HG02623 (cell line): ENCODE measurements at regions not wholly inside any gene's neighbourhood (a gene's known extent, or its start where the extent isn't known, plus 50 kb on each side); places are given as distances from the start of the nearest gene placed in this dataset.

Experiments
- ATAC-seq: cut with Tn5 transposase; IDR thresholded peaks from one replicate; pipeline ENCODE4 v1.9.1; 2021; ENCODE audit warnings: moderate library complexity; ENCODE audit not compliant: unreplicated experiment

DNA sequence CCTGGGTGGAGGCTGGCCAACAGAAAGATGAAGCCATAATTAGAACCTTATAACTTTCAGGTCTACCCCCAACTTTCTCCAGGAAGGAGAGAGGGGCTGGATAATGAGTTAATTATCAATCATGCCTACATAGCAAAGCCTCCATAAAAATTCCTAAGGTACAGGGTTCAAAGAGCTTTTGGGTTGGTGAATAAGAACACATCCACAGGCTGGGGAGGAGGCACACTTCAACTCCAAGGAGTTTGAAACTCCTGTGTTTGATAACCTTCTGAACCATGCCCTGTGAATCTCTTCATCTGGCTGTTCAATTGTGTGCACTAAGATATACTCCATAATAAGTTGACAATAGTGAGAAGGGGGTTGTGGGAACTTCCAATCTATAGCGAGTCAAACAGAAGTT is 552.3 kb downstream of the TDRD15 start:
- ATAC-seq, result no peak

DNA sequence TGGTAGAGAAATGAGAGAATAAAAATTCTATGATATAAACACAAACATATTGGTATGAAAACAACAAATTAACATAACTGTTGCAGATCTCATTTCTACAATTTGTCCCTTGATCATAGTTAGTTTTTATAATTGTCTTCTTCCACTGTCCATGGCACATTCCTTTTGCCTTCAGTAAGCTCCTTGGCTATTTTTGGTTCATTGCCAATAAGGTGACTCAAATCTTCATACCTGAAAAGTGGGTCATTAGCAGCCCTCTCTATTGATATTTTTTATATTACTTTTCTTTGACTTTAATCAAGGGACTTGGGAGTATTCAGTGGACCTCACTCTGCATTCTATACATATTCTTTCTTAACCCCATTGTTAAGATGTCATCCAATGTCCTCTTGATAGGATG is 552.9 kb downstream of the TDRD15 start:
- ATAC-seq, result no peak

DNA sequence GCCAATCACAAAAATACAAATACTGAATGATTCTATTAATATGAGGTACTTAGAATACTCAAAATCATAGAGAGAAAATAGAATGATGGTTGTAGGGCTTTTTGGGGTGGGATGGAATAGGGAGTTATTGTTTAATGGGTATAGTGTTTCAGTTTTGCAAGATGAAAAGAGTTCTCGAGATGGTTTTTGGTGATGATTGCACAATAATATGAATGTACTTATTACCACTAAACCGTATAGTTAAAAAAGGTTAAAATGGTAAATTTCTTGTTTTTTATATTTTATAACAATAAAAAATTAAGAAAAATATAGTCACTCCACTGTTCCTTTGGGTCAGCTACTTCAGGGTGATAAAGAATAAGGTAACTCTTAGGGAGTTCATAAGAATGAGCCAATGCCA is 560.1 kb downstream of the TDRD15 start:
- ATAC-seq, result no peak

DNA sequence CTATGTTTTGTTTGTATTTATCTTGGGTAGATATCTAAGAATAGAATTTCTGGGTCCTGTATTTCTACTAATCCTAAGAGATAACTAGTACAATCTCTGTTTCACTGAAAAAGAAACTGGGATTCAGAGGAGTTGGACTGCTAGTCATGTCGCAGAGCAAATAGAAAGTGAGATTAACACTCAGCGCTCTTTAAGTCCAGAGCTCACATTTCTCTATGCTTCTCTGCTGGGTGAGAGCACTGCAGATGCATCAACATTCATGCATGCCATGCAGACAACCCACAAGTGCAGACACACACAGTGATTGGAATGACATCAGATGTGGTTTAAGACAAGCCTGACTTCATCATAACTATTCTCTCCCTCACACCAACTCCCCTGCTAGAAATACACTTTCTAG is 563.8 kb downstream of the TDRD15 start:
- ATAC-seq, result no peak

DNA sequence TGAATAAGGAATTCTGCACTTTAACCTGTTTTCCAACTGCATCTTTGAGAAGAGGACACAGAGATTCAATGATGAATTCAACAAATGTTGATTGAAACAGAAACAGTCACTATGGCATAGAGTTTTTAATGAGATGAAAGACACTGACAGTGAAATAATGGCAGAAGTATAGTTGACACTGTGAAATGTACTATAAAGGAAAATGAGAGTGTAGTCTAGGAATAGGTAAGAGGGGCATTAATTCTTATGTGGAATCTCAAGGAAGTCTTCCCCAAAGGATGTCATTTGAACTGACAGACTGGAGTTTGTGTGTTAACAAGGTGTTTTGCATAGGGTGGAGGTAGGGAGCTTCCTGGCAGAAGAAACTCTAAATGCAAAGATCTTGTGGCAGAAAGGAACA is 566.2 kb downstream of the TDRD15 start:
- ATAC-seq, result no peak

DNA sequence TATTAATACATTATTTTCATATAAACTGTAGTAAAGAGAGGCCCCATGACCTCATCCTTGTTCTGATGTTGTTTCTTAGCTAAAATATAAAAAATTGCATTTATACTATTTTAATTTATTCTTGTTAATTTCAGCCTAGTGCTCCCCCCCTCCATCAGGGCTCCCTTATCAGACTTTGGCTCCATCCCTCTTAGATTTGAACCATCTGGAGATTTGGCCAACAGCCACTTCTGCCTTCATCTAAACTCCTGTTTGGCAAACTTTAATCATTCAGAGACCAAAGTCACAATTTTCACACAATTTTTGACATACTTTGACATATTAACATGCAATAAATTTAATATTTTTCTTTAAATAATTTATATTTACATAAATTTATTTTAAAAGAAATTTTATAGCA is 569.3 kb downstream of the TDRD15 start:
- no peak for ATAC-seq

DNA sequence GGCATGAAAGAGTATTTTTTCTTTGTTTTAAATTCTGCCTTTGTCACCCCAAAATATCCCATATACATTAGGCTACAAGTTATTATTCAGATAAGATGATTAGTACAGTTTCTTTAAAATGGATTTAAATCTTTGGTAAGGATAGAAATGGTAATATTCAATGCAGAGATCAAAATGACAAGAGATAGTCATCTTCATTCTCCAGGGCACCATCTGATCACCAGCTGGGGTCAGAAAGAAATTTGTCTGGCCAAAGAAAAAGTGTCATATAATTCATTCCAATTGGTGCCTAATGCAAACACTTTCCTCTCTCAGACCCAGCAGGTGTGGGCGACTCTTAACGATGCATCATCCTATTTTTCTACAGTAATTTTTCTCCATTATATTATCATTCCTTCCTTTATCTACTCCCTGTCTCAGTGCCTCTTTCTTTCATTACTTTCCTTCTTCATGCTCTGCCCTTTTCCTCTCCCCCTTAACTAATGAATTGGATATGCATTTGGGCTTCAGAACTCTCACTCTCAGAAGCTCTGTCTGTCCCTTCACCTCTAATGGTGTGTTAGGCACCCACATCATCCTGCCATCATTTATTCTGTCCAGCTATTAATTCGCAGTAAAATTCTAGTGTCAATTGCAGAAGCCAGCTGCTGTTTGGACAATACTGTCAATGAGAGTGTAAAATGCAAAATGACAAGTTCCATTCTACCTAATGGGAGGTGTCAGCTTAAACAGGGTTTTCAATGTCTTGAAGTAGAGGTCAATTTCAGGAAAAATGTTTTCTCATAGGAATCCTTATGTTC is 570.5 kb downstream of the TDRD15 start:
- ATAC-seq, result no peak

DNA sequence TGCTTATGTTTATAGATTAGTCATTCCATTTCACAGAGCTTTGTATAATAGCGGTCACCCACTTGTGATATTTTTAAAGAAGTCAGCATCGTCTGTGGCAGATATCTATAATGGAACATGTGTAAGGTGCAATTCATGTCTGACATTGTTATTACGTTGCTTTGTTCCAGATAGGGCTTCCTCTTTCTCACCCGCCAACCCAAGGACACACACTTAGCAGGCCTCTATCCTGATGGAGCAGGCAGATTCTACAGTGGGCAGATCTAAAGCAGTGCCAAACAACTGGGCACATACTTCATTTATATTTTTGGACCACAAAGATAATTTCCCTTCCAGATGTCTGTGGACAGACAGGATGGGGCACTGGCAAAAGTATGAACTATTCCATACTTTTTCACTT is 573.1 kb downstream of the TDRD15 start:
- ATAC-seq, result no peak

DNA sequence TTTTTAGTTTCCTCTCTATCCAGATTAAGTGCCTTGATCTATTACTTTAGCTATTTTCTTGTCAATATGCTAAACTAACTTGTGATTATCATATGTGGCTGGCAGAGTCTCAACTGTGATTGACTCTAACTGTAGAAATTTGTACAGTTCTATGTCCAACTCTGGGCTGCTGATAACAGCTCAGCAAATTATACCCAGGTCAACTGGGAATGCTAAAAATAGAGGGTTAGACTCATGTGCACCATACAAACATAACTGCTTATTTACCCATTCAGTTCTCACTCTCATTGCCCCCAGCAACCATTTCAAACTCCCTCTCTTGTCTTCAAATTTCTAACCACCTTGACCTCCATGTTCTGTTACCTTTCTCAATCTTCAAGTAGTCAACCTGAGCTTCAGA is 576.9 kb downstream of the TDRD15 start:
- no peak for ATAC-seq

DNA sequence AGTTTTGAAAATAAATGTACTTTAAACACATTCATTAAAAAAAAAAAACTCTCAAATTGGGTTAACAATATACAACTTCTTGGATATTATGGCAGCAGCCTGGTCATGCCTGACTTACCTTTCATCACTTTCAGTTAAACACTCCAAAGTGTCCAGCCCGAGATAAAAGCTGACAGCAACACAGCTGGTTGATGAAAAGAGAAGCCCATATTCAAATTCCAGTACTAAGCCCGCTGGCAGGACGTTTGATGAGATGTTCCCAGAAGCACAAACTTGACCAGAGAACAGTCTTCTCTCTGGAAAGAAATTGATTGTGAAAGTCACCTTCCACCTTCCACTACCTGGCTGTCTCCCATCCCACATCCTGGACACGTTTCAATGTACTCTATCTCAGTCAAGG is 586.3 kb downstream of the TDRD15 start:
- ATAC-seq, result no peak

DNA sequence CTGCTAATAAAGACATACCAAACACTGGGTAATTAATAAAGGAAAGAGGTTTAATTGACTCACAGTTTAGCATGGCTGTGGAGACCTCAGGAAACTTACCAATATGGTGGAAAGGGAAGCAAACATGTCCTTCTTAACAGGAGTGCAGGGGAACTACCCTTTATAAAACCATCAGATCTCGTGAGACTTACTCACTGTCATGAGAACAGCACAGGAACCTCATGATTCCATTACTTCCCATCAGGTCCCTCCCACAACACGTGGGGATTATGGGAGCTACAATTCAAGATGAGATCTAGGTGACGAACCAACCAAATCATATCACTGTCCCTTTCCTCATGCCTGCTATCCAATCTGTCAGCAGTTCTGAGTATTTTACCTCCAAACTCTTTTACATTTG is 586.7 kb downstream of the TDRD15 start:
- no peak for ATAC-seq

DNA sequence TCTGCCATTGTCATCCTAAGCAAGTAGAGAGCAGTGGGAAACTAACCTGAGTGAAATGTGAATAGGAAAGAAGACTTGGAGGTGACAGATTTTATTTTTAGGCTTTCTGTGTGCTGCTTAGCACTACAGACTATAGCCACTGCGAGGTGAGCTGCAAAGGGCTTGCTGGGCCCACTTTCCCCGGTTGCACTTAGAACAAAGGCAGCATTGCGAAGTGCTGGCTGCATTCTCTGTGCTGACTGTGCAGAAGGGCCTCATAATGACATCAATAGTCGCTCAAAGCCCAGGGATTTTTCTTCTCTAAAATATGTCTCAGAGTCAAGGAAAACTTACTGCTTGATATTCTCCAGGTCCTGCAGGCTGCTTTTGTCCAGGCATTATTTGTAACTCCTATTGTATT is 592.1 kb downstream of the TDRD15 start:
- ATAC-seq, result no peak

DNA sequence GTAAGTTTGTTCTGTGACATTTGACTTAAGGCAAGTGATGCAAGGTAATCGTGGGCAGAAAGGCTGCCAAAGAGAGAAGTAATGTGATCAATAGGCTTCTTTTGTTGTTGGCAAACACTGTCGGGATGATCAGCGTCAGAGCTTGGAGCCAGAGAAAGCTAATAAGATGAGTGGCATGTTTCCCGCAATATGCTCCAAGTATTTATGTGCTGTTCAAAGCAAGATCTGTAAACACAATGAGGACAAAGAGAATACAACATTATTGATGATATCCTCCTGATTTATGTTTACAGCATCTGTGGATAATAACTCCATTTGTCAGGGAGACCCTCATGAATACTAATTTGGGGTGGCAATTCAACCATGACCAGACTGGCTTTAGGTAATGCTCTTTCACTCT is 603.3 kb downstream of the TDRD15 start:
- no peak for ATAC-seq

DNA sequence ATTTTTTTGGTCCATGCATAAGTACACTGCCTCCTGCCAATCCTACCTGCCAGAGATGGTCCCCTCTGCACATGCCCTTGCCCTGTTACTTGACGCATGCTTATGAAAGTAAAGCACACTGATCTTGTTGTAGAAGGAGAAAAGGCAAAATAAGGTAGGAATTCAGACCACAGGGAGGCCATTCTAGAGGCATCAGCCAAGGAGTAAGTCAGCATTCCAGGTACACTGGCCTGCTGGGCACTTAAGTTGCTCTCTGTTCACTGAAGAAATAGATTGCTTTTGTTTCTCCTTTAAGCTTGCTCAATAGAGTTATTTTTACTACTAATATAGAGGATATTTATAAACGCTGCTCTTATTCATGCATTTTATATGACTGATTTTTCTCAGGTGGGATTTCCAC is 604.4 kb downstream of the TDRD15 start:
- no peak for ATAC-seq

DNA sequence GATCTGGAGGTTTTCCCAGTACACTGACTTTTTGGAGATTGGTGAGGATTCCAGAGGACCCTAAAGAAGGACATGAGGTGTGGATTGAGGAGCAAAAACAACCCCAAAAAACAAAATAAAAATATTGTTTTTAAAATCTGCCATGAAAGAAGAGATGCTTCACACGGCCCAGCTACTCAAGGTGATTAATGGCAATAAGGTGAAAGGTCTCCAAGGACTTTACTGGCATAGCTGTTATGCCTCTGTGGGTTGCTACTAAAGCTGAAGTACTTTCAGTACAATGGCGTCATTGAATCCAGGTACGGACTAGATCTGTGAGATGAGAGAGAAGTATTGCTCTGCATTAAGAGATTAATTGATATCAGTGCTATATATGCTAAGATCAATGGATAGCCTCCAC is 606.4 kb downstream of the TDRD15 start:
- ATAC-seq, result no peak

DNA sequence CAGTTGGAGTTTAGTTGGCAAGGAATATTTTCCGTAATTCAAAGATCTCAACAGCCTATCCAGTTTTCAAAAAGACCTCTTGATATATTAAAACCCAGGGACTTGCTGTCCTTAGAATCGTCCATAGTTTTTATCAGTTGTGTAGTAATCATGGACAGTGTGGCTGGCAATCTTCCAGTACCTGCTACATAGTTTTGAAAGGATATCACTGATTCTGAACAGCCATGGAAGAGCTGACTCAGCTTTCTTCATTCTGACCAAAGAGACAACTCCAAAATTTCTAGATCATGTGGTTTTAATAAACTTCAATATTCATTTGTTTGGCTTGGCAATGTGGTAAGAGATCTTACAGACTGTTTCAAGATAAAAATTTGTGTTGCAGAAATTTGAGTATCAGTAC is 616.7 kb downstream of the TDRD15 start:
- no peak for ATAC-seq

DNA sequence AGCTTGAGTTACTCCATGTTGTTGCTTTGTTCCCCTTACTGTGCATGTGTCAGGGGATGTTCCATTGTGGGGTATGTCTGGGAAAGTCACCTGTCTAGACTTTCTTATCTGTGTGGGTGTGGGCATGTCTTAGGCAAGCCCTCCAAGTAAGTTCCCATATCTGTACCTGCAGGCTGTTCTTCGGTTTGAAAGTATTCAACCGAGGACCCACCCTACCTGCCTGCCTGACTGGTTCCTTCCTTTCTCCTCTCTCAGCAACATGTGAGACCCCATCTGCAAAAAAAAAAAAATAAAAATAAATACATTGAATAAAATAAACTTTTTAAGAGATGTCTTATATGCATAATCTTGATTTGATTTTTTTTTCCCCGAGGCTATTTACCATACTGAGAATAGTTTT is 622.7 kb downstream of the TDRD15 start:
- no peak for ATAC-seq

DNA sequence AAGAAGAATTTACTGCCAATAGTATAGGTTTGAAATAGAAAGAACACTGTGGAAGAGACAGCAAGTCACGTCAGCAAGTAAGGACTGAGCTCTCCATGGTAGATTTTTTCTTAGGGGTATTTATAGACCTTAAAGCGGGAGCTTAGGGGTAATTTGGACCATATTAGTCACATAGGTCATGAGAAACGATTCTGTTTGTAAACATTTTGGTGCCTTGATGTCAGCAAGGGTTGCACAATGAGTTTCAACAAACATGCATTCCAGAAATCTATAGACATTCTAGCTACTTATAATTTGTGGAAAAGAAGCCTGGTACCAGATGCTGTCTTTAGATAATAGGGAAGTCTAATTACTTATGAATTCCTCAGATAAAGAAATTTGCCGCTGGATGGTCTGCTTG is 624.7 kb downstream of the TDRD15 start:
- ATAC-seq, result no peak

DNA sequence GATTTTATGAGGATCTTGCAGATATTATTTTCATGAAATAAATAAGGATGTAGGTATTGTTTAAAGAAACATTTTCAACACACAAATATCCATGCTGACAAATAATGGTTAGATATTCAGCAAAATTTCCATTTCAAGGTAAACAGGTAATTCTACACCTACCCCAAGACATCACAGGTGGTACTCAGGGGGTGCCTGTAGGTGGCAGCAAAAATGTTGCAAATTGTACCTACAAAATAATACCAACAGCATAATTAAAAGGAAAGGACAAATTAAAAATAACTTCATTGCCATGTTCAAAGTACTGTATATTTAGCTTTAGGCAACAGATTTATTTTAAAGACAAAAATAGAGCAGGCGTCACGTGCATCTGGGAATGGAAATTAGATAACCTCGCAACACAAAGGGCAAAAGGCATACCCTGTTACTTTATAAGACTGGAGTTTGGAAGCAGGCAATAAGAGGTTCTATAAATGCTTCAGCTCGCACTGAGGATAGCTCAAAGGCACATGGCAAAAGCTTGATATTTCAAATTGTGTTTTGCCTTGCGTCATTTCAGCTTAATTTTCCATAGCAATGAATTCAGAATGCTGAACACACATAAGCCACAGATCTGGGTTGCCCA is 630.5 kb downstream of the TDRD15 start:
- ATAC-seq, result no peak

DNA sequence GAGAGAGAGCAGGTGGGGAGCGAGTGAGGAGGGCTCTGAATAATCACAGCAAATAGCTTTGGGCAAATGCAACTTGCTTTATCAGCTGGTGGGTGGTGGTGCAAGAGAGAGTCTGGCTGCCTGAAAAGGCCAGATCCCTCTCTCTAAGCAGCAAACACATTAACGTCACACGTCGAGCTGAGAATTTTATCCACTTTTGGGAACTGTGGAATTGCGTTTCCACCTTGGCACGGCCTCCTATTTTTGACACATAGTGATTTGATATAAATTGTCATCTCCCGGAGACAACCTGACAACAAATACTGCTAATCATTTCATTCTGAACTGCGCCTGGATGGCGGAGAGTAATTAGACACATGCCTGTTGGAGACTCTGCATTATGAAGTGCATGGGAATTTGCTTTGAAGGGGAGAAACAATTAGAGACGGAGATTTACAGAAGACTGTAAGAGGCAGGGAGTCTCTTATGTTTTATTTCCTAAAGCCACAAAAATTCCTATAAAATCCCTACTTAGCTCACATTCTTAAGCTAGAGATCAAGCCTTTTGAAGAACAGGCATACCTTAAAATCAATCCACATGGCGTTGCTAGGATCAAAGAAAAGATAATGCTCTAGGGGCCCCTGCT is 634.1 kb downstream of the TDRD15 start:
- no peak for ATAC-seq

DNA sequence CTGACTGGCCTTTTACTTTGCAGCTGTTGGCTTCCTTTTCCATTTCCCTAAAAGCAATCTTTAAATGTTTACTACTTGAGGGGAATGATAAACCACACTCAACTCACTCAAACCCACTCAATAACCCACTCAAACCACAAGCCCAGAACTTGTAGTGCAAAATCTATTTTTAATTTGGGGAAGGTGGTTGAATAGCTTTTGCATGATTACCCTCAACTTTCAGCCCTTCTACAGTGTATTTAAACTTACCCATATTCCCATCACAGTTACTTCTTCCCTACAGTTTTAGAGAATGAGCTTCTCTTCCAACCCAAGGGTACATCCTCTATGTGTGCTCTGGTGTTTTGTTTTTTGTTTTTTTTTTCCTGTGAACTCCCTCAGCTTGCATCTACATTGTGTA is 636.1 kb downstream of the TDRD15 start:
- no peak for ATAC-seq

DNA sequence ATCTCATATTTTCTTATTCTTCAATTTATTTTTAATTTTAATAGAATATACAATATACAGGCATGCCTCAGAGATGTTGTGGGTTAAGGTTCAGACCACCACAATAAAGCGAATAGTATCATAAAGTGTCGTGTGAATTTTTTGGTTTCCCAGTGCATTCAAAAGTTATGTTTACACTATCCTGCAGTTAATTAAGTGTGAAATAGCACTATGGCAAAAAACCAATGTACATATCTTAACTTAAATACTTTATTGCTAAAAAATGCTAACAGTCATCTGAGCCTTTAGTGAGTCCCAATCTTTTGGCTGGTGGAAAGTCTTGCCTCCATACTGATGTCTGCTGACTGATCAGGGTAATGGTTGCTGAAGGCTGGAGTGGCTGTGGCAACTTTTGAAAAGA is 637.6 kb downstream of the TDRD15 start:
- ATAC-seq, result no peak
